GM12891 (cell line): ENCODE measurements at regions not wholly inside any gene's neighbourhood (a gene's known extent, or its start where the extent isn't known, plus 50 kb on each side); places are given as distances from the start of the nearest gene placed in this dataset.

ENCODE experiments used
- DNase-seq: peaks from one replicate; pipeline ENCODE4 v3.0.0; 2011; ENCODE audit warnings: low spot score; ENCODE audit not compliant: insufficient read length
- FAIRE-seq: peaks from 2 replicates; lab custom pipeline; 2011; peaks lifted over from hg19 to GRCh38; lab: Jason Lieb, UNC
- PAX5 ChIP-seq: IDR thresholded peaks from 2 replicates; pipeline ENCODE4 v1.6.1; 2011; ENCODE audit warnings: low read length, moderate library complexity, mild to moderate bottlenecking; ENCODE audit not compliant: insufficient read depth, severe bottlenecking
- POLR2A ChIP-seq: IDR thresholded peaks from 2 replicates; pipeline ENCODE4 v1.6.1; 2011; ENCODE audit warnings: low read depth, low read length, control low read depth
- POLR2AphosphoS5 ChIP-seq: IDR thresholded peaks from 2 replicates; pipeline ENCODE4 v1.6.1; 2011; ENCODE audit warnings: low read depth, low read length, control low read depth
- POU2F2 ChIP-seq: IDR thresholded peaks from 2 replicates; pipeline ENCODE4 v1.6.1; 2011; ENCODE audit warnings: low read depth, mild to moderate bottlenecking, control low read depth, low read length, moderate library complexity
- SPI1 ChIP-seq: IDR thresholded peaks from 2 replicates; pipeline ENCODE4 v1.6.1; 2011; ENCODE audit warnings: low read depth, low read length, control low read depth
- TAF1 ChIP-seq: IDR thresholded peaks from 2 replicates; pipeline ENCODE4 v1.6.1; 2011; ENCODE audit warnings: low read depth, low read length, control low read depth

DNA sequence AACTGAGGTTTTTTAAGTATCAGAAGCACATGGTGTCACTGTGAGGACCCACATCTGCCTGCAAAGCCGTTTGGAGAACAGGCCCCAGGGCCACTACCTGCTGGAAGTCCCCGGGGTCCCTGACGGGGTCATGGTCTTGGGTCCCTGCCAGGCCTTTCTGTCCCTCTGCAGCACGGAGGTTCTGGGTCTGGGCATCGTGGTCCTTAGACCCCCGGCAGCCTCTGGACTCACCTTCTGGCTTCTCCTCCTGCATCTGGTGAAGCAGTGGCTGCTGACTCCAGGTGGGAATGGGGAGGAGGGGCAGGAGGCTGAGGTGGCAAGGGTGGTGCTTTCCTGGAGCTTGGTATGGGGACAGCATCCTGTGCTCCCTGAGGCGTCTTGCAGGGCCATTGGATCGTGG, 198.6 kb downstream of the TEX29 start:
- FAIRE-seq: no peak
- no peak for DNase-seq
- TF ChIP-seq POU2F2: no peak
- no peak for TF ChIP-seq POLR2A
- TF ChIP-seq POLR2AphosphoS5: no peak
- TF ChIP-seq TAF1: no peak
- no peak for TF ChIP-seq PAX5
- TF ChIP-seq SPI1: no peak

DNA sequence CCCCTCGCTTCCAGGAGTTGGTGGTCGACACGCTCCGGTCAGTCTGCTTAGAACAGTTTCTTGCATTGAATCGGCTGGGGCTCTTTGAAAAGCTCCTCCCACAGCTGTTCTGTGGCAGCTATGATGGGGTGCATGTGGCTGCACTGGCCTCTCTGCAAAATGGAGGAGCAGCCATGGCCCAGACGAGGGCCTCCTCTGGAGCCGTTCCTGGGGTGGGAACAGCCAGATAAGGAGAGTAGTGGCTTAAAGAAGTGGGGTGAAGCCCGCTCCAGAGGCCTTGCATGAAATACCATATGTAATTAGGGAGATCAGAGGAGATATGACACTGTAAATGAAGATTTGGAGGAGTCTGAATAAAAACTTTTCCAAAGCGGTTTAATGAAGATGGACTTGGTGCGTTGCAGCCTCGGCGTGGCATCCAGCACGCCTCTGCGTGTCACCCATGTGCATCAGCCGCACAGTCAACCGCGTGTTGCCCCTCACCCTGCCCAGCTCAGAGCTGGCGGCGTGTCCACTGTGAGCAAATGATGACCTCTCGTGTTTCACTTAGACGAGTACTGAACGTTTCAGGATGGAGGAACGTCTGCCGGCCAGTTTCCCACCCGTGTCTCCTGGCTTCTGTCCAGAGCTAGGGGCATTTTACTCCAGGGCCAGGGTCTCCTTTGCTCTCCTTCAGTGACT, 199.2 kb downstream of the TEX29 start:
- DNase-seq: no peak
- TF ChIP-seq POLR2AphosphoS5 (no peak), TAF1 (no peak), POU2F2 (no peak), SPI1 (no peak), PAX5 (no peak)
- FAIRE-seq: no peak

DNA sequence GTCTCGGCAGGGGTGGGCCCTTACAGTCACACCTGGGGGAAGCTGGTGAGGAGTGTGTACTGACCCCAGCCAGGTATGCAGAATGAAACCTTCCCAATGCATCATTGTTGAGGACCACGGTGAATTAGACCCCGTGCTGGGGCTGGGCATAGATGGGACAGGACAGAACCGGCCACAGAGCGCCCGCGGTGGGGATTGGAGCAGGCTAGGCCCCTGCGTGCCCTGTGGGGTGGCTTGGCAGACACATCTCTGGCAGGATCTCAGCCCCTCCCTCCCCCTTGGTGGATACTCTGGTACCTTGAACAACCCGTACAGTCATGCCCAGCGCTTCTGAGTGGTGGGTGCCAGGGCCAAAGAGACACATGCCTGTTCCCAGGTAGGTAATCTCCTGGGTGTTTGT, 200.6 kb downstream of the TEX29 start:
- TF ChIP-seq TAF1 (no peak), POLR2AphosphoS5 (no peak), POU2F2 (no peak), POLR2A (no peak), PAX5 (no peak), SPI1 (no peak)
- FAIRE-seq: no peak
- DNase-seq: no peak

DNA sequence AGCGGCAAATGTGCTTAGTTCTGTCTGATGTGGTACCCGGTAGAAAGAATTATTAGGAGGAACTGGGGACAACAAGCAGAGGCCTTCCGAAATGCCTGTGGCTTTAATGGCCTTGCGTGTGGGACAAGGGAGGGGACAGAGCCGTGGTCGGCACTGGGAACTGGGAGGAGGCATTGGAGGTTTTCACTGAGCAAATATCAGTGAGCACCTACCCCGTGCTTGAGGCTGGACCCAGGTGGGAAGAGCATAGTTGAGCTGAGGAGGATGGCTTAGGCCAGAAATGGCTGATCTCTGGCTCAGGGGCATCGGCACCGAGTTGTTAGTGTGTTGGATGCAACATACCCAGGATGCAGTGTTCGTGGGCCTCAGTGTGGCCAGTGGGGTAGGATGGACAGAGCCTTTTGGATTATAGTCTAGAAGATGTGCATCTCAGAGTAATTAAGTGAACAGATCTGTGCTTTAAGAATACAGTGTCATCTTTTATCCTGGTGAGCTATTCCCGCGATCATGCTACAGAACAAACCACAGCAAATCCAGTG, 201.3 kb downstream of the TEX29 start:
- DNase-seq (no peak), FAIRE-seq (no peak)

DNA sequence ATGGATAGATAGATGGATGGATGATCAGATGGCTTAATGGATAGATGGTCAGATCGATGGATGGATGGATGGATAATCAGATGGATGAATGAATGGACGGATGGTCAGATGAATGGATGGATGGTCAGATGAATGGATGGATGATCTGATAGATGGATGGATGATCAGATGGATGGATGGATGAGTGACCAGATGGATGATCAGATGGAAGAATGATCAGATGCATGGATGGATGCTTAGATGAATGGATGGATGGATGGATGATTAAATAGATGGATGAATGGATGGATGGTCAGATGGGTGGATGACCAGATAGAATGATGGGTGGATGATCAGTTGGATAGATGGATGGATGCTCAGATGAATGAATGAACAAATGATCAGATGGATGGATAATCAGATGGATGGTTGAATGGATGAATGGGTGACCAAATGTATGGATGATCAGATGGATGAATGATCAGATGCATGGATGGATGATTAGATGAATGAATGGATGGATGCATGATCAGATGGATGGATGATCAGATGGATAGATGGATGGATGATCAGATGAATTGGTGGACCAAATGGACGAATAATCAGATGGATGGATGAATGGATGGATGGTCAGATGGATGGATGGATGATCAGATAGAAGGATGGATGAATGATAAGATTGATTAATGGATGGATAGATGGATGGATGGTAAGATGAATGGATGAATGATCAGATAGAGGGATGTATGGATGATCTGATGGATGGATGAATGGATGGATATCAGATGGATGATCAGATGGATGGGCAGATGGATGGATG, 205.1 kb downstream of the TEX29 start:
- DNase-seq (no peak), FAIRE-seq (no peak)
- TF ChIP-seq POLR2AphosphoS5 (no peak), POU2F2 (no peak), PAX5 (no peak), TAF1 (no peak), POLR2A (no peak), SPI1 (no peak)

More for the DNA sequence above, 201.3 kb downstream of the TEX29 start:
- TF ChIP-seq PAX5: no peak
- TF ChIP-seq POLR2A: no peak

DNA sequence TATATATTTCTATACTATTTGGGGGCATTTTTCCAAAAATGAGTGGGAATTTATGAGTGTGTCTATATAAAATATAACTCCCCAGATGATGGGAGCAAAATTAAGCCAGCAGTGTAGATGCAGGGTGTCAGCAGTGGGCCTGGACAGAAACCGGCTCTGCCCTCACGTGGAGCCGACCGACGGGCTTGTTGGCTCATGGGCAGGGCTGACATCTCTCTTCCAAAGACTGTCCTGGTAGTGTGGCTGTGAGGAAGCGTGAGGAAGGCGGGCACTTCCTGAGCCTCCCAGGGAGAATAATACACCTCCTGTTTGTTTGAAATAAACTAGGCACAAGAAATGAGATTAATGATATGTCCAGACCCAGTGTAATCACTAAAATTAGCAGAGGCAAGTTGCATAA, 206.5 kb downstream of the TEX29 start:
- no peak for FAIRE-seq
- DNase-seq: no peak
- no peak for TF ChIP-seq SPI1
- TF ChIP-seq TAF1: no peak
- no peak for TF ChIP-seq POLR2A
- TF ChIP-seq POU2F2: no peak
- TF ChIP-seq POLR2AphosphoS5: no peak
- TF ChIP-seq PAX5: no peak

DNA sequence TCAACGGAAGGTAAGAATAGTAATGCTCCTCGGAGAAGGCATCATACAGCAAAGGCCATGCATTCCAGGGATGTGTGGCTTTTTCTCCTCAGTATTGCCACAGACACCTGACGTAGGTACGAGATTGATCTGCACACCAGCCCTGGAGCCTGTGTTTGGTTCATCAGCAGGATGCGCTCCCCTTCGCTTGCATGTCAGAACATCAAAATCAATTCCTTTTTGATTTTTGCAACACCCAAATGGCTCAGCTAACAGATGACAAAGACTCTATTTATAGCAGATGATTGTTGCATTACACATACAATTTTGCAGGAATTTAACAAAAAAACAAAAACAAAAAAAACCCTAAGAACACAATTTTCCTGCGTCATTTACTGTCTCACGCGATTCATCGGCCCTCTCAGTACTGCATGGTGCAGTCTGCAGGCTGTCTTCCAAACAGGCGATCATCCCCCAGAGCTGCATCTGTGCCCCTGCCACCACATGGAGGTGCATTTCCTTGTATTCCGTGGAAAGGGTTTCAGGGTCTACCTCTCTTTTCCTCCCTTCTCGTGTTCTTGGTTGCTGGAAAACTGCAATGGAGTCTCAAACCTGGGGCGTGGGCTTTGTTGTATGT, 207.3 kb downstream of the TEX29 start:
- TF ChIP-seq SPI1 (no peak), POLR2AphosphoS5 (no peak), TAF1 (no peak), POU2F2 (no peak), PAX5 (no peak), POLR2A (no peak)
- DNase-seq: no peak
- FAIRE-seq: no peak

DNA sequence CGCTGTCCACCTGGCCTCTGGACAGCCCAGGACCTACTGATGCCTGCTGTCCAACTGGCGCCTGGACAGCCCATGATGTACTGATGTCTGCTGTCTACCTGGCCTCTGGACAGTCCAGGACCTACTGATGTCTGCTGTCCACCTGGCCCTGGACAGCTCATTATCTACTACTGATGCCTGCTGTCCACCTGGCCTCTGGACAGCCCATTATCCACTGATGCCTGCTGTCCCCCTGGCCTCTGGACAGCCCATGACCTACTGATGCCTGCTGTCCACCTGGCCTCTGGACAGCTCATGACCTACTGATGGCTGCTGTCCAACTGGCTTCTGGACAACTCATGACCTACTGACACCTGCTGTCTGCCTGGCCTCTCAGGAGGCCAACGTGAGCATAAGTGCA, 208.1 kb downstream of the TEX29 start:
- no peak for DNase-seq
- TF ChIP-seq POU2F2 (no peak), TAF1 (no peak), POLR2A (no peak), POLR2AphosphoS5 (no peak), PAX5 (no peak), SPI1 (no peak)
- FAIRE-seq: no peak

DNA sequence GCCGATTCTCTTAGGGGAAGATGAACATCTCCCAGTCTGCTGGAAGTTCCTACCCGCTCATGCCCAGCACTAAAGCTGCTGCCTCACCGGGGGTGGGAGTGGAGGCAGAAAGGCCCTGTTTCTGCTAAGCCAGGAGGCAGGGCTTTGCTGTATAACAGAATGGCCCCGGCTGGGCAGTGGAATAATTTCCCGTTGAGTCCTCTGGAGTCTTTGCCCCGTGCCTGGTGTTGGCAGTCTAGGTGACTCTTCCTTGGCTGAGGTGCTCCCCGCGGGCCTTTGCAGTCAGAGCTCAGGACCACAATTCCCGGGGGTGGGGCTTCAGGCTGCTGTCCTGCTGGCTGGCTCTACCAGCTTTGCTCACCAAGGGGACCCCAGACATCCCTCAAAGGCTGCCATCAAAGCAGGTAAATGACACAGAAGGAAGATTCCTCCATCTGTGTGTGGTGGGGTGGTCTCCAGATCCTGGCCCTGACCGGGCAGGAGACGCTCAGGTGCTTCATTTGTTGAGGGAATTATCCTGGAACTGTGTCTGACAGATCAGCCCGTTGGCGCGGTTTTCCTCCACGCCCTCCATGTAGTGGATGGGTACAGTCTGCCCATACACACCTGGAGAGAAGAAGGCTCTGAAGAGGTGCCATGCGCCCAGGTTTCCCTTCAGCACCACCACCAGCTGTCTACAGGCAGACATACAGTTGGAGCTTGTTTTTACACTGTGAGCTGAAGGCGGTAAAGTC, 209.9 kb downstream of the TEX29 start:
- FAIRE-seq (no peak), DNase-seq (no peak)
- TF ChIP-seq SPI1 (no peak), POLR2AphosphoS5 (no peak), POU2F2 (no peak)
